Activated CD4-positive, alpha-beta T cell treated with anti-CD3 and anti-CD28 coated beads for 36 hours (primary cell): ENCODE measurements at regions not wholly inside any gene's neighbourhood (a gene's known extent, or its start where the extent isn't known, plus 50 kb on each side); places are given as distances from the start of the nearest gene placed in this dataset.

ENCODE experiments used
- ATAC-seq: fragments of 200-7000 bp; cut with Tn5 transposase; one replicate; pipeline ENCODE4 v1.10.0; 2021; ENCODE audit warnings: mild to moderate bottlenecking, moderate library complexity
- CTCF ChIA-PET: fragments of 350-600 bp; sonication (Branson Sonifier 250); formaldehyde crosslinking; loops from one replicate; lab custom pipeline; 2021; ENCODE audit warnings: antibody characterized with exemption; lab: Charles Lee
- POLR2A ChIA-PET: fragments of 350-600 bp; sonication (Branson Sonifier 250); formaldehyde crosslinking; loops from one replicate; lab custom pipeline; 2021; ENCODE audit warnings: antibody characterized with exemption, inconsistent platforms; lab: Charles Lee
- DNase-seq: peaks from one replicate; pipeline ENCODE4 v3.0.0-alpha.2; 2020
- H3K27ac Mint-ChIP-seq: one replicate; pipeline ENCODE4 v1.8.0; 2021; ENCODE audit warnings: mixed read lengths
- H3K27me3 Mint-ChIP-seq: one replicate; pipeline ENCODE4 v1.8.0; 2021; ENCODE audit warnings: mixed read lengths
- H3K36me3 Mint-ChIP-seq: one replicate; pipeline ENCODE4 v1.8.0; 2021; ENCODE audit warnings: low read depth, mixed read lengths
- H3K4me1 Mint-ChIP-seq: one replicate; pipeline ENCODE4 v1.8.0; 2021; ENCODE audit warnings: mixed read lengths
- H3K4me3 Mint-ChIP-seq: one replicate; pipeline ENCODE4 v1.8.0; 2021; ENCODE audit warnings: mild to moderate bottlenecking, moderate library complexity, mixed read lengths
- H3K9me3 Mint-ChIP-seq: one replicate; pipeline ENCODE4 v1.8.0; 2021; ENCODE audit warnings: low read depth, mixed read lengths
- intact Hi-C, 2 experiments: fragments of 100-400 bp; cut with DNase I in 1 of 2; cut with micrococcal nuclease in 1 of 2; formaldehyde crosslinking; loops; one replicate each; pipeline versions ENCODE4 v1.14.2 to v1.15.1; 2022 to 2024; cut with DNase I, micrococcal nuclease

DNA sequence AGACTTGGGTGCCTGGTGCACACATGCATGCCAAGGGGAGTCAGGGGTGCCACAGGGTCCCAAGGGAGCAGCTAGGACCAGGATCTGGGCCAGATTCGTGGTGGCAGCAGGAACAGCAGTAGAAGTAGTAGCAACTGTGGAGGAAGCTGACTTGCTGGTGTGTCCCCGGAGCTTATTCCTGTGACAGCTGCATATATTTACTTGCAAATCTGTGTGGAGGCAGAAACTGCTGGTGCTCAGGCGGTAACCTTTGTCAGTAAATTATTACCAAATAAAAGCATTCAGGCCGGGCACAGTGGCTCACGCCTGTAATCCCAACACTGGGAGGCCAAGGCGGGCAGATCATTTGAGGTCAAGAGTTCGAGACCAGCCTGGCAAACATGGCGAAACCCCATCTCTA, 67.4 kb upstream of the RAB18 start:
- Mint-ChIP-seq H3K27ac (no peak overlapping the region), H3K36me3 (no peaks in the 10 kb centered on the region), H3K27me3 (peaks cover 9% of the 10 kb centered on the region), H3K9me3 (no peaks in the 10 kb centered on the region), H3K4me3 (no peak overlapping the region), H3K4me1 (no peaks in the 10 kb centered on the region)
- ChIA-PET CTCF (no interaction called here), POLR2A (no interaction called here)
- intact Hi-C loops = no loop called here
- ATAC-seq (no peak), DNase-seq (no peak)

DNA sequence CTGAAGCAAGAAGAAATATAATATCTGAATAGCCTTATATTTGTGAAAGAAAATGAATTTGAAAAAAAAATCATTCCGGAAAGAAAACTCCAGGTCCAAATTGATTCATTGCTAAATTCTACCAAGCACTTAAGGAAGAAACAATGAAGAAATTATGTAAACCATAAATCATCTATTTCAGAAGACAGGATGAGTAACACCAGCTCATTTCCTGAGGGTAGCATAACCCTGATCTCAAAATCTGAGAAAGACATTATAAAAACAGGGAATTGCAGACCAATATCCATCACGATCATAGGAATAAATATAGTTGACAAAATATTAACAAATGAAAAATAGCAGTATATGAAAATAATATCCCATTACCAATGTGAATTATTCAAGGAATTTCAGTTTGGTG, 70.1 kb upstream of the RAB18 start:
- Mint-ChIP-seq H3K4me3 (no peak overlapping the region), H3K9me3 (no peaks in the 10 kb centered on the region), H3K4me1 (no peaks in the 10 kb centered on the region), H3K27ac (no peak overlapping the region), H3K36me3 (no peaks in the 10 kb centered on the region), H3K27me3 (peaks cover 12% of the 10 kb centered on the region)
- DNase-seq (no peak), ATAC-seq (no peak)
- intact Hi-C loops = no loop called here
- ChIA-PET CTCF (interaction anchor here (0.8 kb wide), 1 partner anchor 14 kb away, joined by 4 read pairs; no protein-coding TSS in a partner anchor), POLR2A (no interaction called here)

DNA sequence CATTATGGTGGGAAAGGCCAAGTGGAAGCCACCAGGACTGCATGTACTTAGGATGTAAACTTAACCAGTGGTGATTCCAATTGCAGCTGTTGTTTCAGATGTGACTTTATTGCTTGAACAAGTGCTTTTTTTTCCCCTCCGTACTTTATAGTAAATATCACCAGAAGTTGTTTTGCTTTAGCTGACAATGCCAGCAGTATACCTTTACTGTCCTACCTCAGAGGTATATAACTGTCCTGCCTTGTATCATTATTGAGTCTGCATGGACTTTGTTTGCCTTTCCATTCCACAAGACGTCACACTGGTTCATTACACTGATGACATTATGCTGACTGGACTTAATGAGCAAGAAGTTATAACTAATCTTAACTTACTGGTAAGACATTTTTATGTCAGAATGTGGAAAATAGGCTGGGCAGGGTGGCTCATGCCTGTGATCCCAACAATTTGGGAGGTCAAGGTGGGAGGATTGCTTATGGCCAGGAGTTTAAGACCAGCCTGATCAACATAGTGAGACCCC, 77.1 kb upstream of the RAB18 start:
- Mint-ChIP-seq H3K27ac (no peak overlapping the region), H3K27me3 (peaks cover 8% of the 10 kb centered on the region), H3K9me3 (peaks cover 4% of the 10 kb centered on the region), H3K4me1 (no peaks in the 10 kb centered on the region), H3K4me3 (no peak overlapping the region), H3K36me3 (no peaks in the 10 kb centered on the region)
- no peak for DNase-seq
- CTCF ChIA-PET = no interaction called here
- ATAC-seq = no peak
- POLR2A ChIA-PET = no interaction called here
- intact Hi-C loops = no loop called here

DNA sequence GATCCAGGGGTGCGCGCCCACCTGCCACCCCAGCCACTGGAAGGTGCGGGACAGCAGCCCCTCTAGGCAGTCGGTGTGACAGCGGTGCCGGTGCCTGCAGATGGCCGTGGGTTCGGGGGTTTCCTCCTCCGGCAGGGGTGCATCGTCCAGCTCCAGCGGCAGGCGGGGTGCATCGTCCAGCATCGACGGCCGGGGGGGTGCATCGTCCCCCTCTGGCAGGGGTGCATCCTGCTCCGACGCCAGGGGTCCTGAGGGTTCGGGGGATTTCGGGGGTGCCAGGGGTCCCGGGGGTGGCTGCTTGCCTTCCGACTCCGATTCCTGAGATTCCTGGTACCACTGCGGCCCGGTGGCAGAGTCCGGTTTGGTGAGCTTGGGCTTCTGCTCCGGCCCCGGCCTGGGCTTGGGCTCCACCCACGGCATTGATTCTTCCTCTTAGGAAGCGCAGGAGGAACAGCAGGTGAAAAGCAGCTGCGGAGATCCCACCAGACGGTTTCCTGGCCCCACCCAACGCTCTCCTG, 90.2 kb upstream of the RAB18 start:
- Mint-ChIP-seq H3K27ac (no peak overlapping the region), H3K27me3 (peaks cover 10% of the 10 kb centered on the region), H3K36me3 (no peaks in the 10 kb centered on the region), H3K4me3 (no peak overlapping the region), H3K4me1 (no peaks in the 10 kb centered on the region), H3K9me3 (peaks cover 4% of the 10 kb centered on the region)
- DNase-seq (no peak), ATAC-seq (no peak)
- intact Hi-C loops = no loop called here
- POLR2A ChIA-PET = no interaction called here
- CTCF ChIA-PET = no interaction called here

DNA sequence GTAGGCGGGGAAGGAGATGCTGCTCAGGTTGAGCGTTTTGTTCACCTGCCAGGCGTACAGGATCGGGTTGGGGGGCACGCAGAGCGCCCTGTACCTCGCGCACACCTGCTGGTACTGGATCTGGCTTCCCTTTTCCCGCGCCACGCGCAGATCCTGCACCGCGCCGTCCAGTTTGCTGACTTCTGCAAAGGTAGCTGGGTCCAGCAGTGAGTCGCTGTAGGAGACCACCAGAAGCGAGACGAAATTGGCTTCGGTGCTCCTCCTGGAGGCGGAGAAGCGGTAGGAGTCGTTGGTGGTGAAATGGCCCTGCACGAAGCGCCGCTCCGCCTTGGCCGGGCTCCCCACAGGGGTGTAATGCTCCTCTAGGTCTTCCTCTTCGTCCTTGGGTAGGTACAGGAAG, 90.7 kb upstream of the RAB18 start:
- Mint-ChIP-seq H3K4me3 (no peak overlapping the region), H3K9me3 (peaks cover 4% of the 10 kb centered on the region), H3K27me3 (peaks cover 10% of the 10 kb centered on the region), H3K36me3 (no peaks in the 10 kb centered on the region), H3K27ac (no peak overlapping the region), H3K4me1 (no peaks in the 10 kb centered on the region)
- intact Hi-C loops = no loop called here
- POLR2A ChIA-PET = no interaction called here
- DNase-seq (no peak), ATAC-seq (no peak)
- CTCF ChIA-PET = no interaction called here

DNA sequence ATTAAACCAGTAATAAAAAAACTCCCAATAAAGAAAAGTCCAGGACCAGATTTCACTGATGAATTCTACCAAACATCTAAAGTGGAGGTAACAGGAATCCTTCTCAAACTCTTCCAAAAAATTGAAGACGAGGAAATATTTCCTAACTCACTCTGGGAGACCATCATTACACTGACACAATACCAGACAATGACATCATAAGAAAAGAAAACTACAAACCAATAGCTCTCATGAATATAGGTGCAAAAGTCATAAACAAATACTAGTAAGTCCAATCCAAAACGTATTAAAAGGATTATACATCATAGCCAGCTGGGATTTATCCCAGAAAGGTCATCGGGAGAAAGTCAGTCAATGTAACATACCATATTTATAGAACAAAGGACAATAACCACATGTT, 94.0 kb upstream of the RAB18 start:
- intact Hi-C loops = no loop called here
- DNase-seq (no peak), ATAC-seq (no peak)
- Mint-ChIP-seq H3K27me3 (peaks cover 10% of the 10 kb centered on the region), H3K4me1 (no peaks in the 10 kb centered on the region), H3K9me3 (no peaks in the 10 kb centered on the region), H3K4me3 (no peak overlapping the region), H3K36me3 (no peaks in the 10 kb centered on the region), H3K27ac (no peak overlapping the region)
- ChIA-PET CTCF (no interaction called here), POLR2A (no interaction called here)

DNA sequence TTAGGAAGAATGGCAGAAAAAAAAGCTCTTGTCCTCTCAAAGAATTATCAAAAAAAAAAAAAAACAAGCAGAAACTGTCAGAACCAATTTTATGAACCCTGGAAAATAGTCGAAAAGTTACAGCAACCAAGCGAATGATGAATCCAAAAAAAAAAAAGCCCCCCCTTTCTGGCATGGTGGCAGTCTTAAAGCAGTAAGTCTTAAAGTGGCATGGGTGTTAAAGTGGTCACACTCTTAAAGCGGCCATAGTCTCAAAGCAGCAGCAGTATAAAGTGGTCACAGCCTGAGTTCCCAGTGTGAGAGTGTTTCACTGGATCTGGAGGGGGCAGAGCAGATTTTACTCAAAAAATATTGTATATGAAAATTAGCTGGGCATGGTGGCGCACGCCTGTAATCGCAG, 96.8 kb upstream of the RAB18 start:
- no peaks in the 10 kb centered on the region for H3K9me3 Mint-ChIP-seq
- POLR2A ChIA-PET = no interaction called here

DNA sequence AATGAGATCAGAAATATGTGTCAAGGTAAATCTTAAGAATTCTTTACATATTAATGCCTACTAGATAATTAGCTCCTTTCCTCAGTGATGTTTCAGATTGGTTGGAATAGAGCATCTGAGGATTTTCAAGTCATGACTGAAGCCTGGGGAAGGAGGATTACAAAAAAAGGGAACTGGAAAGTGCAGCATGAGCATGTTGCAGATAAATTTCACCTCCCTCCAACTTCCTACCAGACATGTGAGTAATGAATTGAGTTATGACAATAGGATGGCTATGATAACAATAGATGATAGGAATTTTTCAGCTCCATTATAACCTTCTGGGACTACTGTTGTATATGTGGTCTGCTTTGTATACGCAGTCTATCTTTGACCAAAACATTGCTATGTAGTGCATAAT, 104.2 kb upstream of the RAB18 start:
- no peak overlapping the region for H3K27ac Mint-ChIP-seq
- no peak overlapping the region for H3K4me3 Mint-ChIP-seq
- POLR2A ChIA-PET = no interaction called here
- no peaks in the 10 kb centered on the region for H3K9me3 Mint-ChIP-seq
- no peaks in the 10 kb centered on the region for H3K36me3 Mint-ChIP-seq
- no peak for DNase-seq
- H3K4me1 Mint-ChIP-seq = no peaks in the 10 kb centered on the region
- no peaks in the 10 kb centered on the region for H3K27me3 Mint-ChIP-seq
- no peak for ATAC-seq
- CTCF ChIA-PET = no interaction called here
- intact Hi-C loops = no loop called here

More for the DNA sequence above, 96.8 kb upstream of the RAB18 start:
- Mint-ChIP-seq H3K27ac (no peak overlapping the region), H3K4me1 (no peaks in the 10 kb centered on the region), H3K4me3 (no peak overlapping the region), H3K36me3 (no peaks in the 10 kb centered on the region), H3K27me3 (peaks cover 6% of the 10 kb centered on the region)
- intact Hi-C loops = no loop called here
- CTCF ChIA-PET = no interaction called here
- DNase-seq (no peak), ATAC-seq (no peak)

DNA sequence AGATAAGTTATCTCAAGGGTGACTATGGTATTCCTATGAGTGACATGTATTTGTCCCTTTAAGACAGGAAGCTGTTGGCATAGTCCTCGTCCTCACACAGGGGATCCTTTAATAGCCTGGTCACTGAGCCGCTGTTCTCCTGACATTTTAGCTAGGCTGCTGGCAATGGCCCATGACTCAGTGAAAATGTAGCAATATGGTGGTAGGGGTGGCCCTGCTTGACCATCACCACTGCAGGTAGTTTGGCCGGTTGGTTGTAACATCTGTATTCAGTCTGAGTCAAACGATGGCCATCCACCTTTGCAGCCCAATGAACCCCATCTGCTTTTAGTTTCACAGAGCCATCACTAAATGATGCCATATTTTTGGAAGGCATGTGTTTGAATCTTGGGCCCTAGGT, 110.1 kb upstream of the RAB18 start:
- H3K9me3 Mint-ChIP-seq = no peaks in the 10 kb centered on the region
- intact Hi-C loops = no loop called here
- H3K36me3 Mint-ChIP-seq = no peaks in the 10 kb centered on the region
- H3K27ac Mint-ChIP-seq = no peak overlapping the region
- CTCF ChIA-PET = interaction anchor here (1.1 kb wide), 1 partner anchor 10 kb away, joined by 4 read pairs; no protein-coding TSS in a partner anchor
- no peak overlapping the region for H3K4me3 Mint-ChIP-seq
- POLR2A ChIA-PET = no interaction called here
- H3K27me3 Mint-ChIP-seq = peaks cover 14% of the 10 kb centered on the region
- no peaks in the 10 kb centered on the region for H3K4me1 Mint-ChIP-seq
- ATAC-seq (no peak), DNase-seq (no peak)

DNA sequence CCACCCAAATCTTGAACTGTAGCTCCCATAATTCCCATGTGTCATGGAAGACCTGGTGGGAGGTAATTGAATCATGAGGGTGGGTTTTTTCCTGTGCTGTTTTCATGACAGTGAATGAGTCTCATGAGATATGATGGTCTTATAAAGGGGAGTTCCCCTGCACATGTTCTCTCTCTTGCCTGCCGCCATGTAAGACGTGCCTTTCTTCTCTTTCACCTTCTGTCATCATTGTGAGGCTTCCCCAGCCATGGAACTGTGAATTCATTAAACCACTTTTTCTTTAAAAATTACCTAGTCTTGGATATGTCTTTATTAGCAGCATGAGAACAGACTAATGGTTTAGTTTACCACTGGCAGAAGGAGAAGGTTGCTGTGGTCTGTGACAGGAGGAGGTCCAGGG, 111.5 kb upstream of the RAB18 start:
- DNase-seq (no peak), ATAC-seq (no peak)
- Mint-ChIP-seq H3K9me3 (no peaks in the 10 kb centered on the region), H3K4me3 (no peak overlapping the region), H3K4me1 (no peaks in the 10 kb centered on the region), H3K27ac (no peak overlapping the region), H3K36me3 (no peaks in the 10 kb centered on the region), H3K27me3 (peaks cover 14% of the 10 kb centered on the region)
- intact Hi-C loops = no loop called here
- ChIA-PET CTCF (no interaction called here), POLR2A (no interaction called here)

DNA sequence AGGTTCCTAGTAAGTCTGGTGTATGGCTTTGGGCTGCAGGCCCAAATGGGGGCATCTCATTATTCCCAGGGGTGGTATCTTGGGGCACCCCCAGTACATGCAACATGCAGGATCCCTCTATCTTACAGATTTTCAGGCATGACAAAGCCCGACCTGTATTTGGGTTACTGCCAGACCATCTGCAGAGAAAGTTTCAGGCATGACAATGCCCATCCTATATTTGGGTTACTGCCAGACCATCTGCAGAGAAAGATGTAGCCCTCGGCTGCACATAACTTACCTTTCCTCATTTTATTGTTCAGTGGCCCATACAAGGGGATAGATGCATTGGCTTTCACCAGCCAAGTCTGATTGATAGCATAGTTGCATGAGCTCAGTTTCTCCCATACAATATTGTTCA, 112.2 kb upstream of the RAB18 start:
- no peak overlapping the region for H3K27ac Mint-ChIP-seq
- no peak overlapping the region for H3K4me3 Mint-ChIP-seq
- no peaks in the 10 kb centered on the region for H3K36me3 Mint-ChIP-seq
- ChIA-PET CTCF (no interaction called here), POLR2A (no interaction called here)
- ATAC-seq = no peak
- no peaks in the 10 kb centered on the region for H3K9me3 Mint-ChIP-seq
- H3K4me1 Mint-ChIP-seq = no peaks in the 10 kb centered on the region
- DNase-seq = no peak
- H3K27me3 Mint-ChIP-seq = peaks cover 14% of the 10 kb centered on the region
- intact Hi-C loops = no loop called here

DNA sequence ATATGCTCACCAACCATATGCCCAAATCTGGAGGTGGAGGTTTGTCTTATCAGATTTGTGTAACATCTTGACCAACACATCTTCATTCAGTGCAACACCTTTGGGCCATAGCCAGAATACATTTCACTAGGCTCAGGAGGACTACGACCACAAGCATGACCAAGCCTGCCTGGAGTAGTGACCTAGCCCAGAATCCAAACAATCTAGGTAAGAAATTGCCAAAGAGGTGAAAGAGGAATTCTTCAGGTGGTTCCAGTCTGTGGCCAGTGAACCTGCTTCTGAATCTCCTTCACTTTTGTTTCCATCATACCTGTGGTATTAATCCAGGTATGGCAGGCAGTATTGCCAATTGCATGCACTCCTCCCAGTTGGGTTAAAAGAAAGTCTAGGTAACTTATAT, 112.8 kb upstream of the RAB18 start:
- intact Hi-C loops = no loop called here
- Mint-ChIP-seq H3K4me1 (no peaks in the 10 kb centered on the region), H3K36me3 (no peaks in the 10 kb centered on the region), H3K27me3 (peaks cover 18% of the 10 kb centered on the region), H3K4me3 (no peak overlapping the region), H3K9me3 (no peaks in the 10 kb centered on the region), H3K27ac (no peak overlapping the region)
- ChIA-PET CTCF (no interaction called here), POLR2A (no interaction called here)
- ATAC-seq (no peak), DNase-seq (no peak)
